ENCODE measurements at regions not wholly inside any gene's neighbourhood (a gene's known extent, or its start where the extent isn't known, plus 50 kb on each side); places are given as distances from the start of the nearest gene placed in this dataset.

DNA sequence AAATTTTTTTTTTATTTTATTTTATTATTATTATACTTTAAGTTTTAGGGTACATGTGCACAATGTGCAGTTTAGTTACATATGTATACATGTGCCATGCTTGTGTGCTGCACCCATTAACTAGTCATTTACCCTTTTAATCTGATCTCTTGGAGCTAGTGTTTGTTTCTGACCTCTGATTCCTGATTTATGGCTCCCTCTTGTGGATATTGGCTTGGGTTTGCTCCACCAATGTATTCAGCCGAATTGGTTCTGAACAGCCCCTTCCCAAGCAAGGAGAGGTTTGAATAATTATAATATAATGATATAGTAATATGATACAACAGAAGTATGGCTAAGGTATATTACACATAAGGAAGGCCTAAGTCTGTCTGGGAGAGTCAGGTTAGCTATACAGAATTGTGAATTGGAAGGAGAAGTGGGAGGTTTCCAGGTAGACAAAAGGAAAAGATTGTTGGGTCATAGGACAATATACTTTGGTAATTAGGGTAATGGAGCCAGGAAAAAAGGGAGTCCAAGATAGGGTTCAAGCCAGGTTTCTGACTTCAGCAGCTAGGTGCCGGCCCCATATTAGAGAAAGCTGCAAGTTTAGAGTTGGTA, 53.1 kb upstream of the HMCN1 start:
- TF ChIP-seq, protein P1, sequence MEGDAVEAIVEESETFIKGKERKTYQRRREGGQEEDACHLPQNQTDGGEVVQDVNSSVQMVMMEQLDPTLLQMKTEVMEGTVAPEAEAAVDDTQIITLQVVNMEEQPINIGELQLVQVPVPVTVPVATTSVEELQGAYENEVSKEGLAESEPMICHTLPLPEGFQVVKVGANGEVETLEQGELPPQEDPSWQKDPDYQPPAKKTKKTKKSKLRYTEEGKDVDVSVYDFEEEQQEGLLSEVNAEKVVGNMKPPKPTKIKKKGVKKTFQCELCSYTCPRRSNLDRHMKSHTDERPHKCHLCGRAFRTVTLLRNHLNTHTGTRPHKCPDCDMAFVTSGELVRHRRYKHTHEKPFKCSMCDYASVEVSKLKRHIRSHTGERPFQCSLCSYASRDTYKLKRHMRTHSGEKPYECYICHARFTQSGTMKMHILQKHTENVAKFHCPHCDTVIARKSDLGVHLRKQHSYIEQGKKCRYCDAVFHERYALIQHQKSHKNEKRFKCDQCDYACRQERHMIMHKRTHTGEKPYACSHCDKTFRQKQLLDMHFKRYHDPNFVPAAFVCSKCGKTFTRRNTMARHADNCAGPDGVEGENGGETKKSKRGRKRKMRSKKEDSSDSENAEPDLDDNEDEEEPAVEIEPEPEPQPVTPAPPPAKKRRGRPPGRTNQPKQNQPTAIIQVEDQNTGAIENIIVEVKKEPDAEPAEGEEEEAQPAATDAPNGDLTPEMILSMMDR (IDR thresholded peaks at IDR 0.05; ENCODE audit: insufficient read depth, missing control alignments) = peak; percentile 96
- DNase-seq (ENCODE audit: insufficient read length, low spot score) = no peak
- peak; percentile 53 for FAIRE-seq

DNA sequence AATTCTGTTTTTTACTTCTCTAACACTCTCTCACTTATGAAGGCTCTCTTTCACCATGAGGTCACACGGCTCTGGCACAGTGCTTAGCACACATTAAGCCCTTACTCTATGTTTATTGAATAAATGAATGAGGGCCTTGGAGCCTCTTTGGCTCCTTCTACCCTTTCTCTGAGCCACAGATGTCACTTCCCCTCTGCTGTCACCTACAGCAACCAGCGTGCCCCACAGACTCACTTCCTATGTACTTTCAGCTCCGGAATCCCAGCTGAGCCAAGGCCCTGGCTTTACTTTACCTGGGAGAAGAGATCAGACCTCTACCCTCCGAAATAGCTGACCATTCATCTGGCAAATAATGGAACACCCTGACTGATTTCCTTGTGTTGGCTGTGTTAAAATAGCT, 53.7 kb upstream of the HMCN1 start:
- TF ChIP-seq, protein P1 (IDR thresholded peaks at IDR 0.05; ENCODE audit: insufficient read depth, missing control alignments) = no peak
- no peak for DNase-seq (ENCODE audit: insufficient read length, low spot score)
- no peak for FAIRE-seq

DNA sequence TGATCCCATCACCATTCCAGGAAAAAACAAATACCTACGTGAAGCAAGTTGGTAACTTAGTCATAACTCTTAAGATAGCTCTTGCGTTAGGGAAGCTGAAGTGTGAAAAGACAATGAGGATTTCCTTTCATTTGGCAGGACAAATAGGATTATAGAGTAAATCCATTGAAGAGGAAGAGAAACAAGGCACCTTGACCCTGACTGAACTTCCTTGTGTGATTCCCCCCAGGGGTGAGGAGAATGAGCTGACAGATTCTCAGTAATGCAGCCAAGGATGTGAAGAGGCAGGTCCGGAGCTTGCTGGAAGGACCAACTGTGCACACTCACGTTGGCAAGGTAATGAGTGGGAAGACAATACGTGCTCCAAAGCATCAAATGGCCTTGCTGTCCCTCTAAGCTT, 55.0 kb upstream of the HMCN1 start:
- peak; percentile 91 for FAIRE-seq
- DNase-seq (ENCODE audit: insufficient read length, low spot score) = no peak
- TF ChIP-seq, protein P1 (IDR thresholded peaks at IDR 0.05; ENCODE audit: insufficient read depth, missing control alignments) = no peak

DNA sequence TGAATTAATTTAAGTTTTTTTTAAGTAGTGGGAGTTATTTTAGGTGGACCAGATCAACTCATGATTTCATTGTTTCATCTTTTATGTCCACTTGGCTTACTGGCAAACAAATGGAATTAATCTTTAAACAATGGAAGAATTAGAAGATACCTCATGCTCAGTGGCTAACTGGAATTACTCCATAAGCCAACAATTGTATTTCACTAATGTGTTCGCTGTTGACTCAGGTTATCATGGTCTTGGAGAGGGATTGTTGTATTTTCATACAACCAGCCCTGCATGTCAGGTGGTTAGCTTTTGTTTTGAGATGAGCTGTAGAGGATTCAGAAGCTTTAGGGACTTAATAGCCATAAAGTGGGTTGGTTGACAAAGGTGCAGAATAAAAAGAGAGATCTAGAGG, 57.2 kb upstream of the HMCN1 start:
- TF ChIP-seq, protein P1 (IDR thresholded peaks at IDR 0.05; ENCODE audit: insufficient read depth, missing control alignments) = no peak
- no peak for DNase-seq (ENCODE audit: insufficient read length, low spot score)
- FAIRE-seq = peak; percentile 88

DNA sequence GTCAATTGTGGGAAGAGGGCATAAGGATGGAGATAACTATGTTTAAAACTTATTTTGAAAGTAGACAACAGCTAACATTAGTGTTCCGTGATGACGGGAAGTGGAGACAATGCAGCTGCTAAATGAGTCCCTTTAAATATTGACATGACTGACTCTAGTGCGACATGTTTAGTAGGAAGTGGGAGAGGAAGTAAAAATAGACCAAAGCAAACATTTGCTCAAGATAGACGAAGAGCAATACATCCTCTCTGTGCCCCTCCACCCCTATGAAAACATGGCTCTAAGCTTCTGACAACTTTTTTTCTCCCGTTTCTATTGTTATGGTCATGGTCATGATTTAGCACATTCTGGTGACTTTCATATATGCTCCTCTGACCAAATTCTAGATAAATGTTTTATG, 60.0 kb upstream of the HMCN1 start:
- DNase-seq (ENCODE audit: insufficient read length, low spot score) (no peak), FAIRE-seq (peak; percentile 87)
- TF ChIP-seq, protein P1 (IDR thresholded peaks at IDR 0.05; ENCODE audit: insufficient read depth, missing control alignments) = no peak

DNA sequence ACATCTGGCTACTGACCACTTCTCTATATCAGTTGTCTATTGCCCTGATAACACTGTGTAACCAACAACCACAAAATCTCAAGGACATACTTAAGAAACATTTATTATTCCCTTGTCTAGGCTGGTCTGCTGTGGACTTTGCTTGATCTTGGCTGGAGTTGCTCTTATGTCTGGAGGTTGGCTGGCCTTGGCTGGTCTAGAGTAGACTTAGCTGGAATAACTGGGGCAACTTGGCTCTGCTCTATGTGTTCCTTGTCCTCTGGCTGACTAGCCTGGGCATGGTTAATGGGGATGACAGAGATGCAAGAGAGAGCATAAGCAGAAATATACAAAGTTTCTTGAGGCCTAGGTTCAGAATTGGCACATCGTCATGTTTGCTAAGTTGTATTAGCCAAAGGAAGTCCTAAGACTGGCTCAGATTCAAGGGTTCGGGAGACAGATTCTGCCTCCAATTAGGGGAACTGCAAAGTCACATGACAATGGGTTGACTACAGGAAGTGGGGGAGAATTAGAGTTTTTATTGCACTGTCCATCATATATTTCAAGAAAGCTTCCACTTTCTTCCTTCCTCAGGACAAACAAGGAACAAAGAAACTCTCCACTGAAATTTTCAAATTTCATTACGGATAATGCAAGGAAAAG, 61.4 kb upstream of the HMCN1 start:
- FAIRE-seq (no peak), DNase-seq (ENCODE audit: insufficient read length, low spot score) (no peak)
- TF ChIP-seq, protein P1 (IDR thresholded peaks at IDR 0.05; ENCODE audit: insufficient read depth, missing control alignments) = no peak

DNA sequence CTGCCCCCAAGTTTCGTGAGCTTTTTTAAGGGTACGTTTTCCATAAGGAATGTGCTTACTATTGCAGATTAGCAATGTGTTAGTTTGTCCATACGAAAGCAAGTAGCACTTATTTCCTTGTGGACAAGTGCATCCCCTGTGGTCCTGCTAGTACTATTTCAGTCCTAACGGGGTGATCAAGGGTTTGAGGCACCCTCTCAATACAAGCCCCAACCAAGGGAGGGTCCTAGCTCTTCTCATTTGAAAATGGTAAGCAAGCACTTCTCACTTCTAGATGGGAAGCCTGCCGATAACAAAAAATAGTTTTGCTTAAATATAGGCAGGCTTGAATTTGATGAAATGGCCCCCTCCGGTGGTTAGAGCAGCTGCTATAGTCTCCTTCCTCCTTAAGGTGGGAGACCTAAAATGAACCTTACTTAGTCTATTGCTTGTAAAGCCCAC, 64.0 kb upstream of the HMCN1 start:
- no peak for DNase-seq (ENCODE audit: insufficient read length, low spot score)
- peak; percentile 35 for FAIRE-seq
- TF ChIP-seq, protein P1 (IDR thresholded peaks at IDR 0.05; ENCODE audit: insufficient read depth, missing control alignments) = peak; percentile 81

All from D721Med (cell line).